Endothelial cell of umbilical vein (primary cell): ENCODE measurements at regions not wholly inside any gene's neighbourhood (a gene's known extent, or its start where the extent isn't known, plus 50 kb on each side); places are given as distances from the start of the nearest gene placed in this dataset.

Experiments
- CTCF ChIP-seq, 2 donors: IDR thresholded peaks; 1 replicate in 1 of 2; 2 replicates in 1 of 2; pipeline ENCODE4 v1.5.1; 2011; ENCODE audit warnings: low read length in 2 of 2, mild to moderate bottlenecking in 2 of 2, moderate library complexity in 2 of 2, control low read depth in 1 of 2, inconsistent platforms in 1 of 2, low read depth in 1 of 2; ENCODE audit not compliant: insufficient read depth in 1 of 2; ENCODE audit errors: extremely low read depth in 1 of 2
- EZH2 ChIP-seq: IDR thresholded peaks from 2 replicates; pipeline ENCODE4 v1.6.1; 2012; ENCODE audit warnings: borderline replicate concordance, low read depth, mild to moderate bottlenecking, moderate library complexity, low read length, inconsistent platforms; ENCODE audit not compliant: severe bottlenecking
- MAX ChIP-seq: IDR thresholded peaks from 2 replicates; pipeline ENCODE4 v1.6.1; 2011; ENCODE audit not compliant: insufficient read depth, insufficient read length
- POLR2A ChIP-seq: IDR thresholded peaks from 2 replicates; pipeline ENCODE4 v1.6.1; 2012; ENCODE audit warnings: low read depth, mild to moderate bottlenecking, control low read depth, low read length
- POLR2AphosphoS5 ChIP-seq: IDR thresholded peaks from 2 replicates; pipeline ENCODE4 v1.6.1; 2012; ENCODE audit warnings: low read depth, mild to moderate bottlenecking, control low read depth, low read length, moderate library complexity; ENCODE audit not compliant: insufficient read depth

GRCh38 chr1:147472966-147473732 lies 68.2 kb upstream of the BCL9 start:
- TF ChIP-seq POLR2A (no peak), POLR2AphosphoS5 (no peak), EZH2 (no peak), CTCF (IDR thresholded peaks at IDR 0.05; ENCODE audit: extremely low read depth in 1 of 2, insufficient read depth in 1 of 2, low read depth in 1 of 2, low read length in 2 of 2) (no peak), MAX (no peak)
